Right ventricle myocardium inferior (tissue), 1 donor: ENCODE measurements at regions not wholly inside any gene's neighbourhood (a gene's known extent, or its start where the extent isn't known, plus 50 kb on each side); places are given as distances from the start of the nearest gene placed in this dataset.
A peak's percentile ranks its signal among the peaks of the same experiment; 100 is the strongest.
"Not testable (repeated sequence)": the region's sequence is repeated elsewhere in the genome, so short reads cannot be mapped to it uniquely, and the experiment has no call there.

Source experiments
- ATAC-seq: fragments of 200-7000 bp; cut with Tn5 transposase; one replicate; pipeline ENCODE4 v1.9.1; 2020; ENCODE audit warnings: mild to moderate bottlenecking, moderate library complexity
- DNase-seq: peaks from one replicate; pipeline ENCODE4 v3.0.0; 2021; ENCODE audit errors: missing footprints
- intact Hi-C: fragments of 100-400 bp; cut with DNase I; formaldehyde crosslinking; loops from one replicate; pipeline ENCODE4 v1.11.0; 2022
- donor health status: DM: no; HTN: yes; CAD: no; lungs with severe emphysema.

DNA sequence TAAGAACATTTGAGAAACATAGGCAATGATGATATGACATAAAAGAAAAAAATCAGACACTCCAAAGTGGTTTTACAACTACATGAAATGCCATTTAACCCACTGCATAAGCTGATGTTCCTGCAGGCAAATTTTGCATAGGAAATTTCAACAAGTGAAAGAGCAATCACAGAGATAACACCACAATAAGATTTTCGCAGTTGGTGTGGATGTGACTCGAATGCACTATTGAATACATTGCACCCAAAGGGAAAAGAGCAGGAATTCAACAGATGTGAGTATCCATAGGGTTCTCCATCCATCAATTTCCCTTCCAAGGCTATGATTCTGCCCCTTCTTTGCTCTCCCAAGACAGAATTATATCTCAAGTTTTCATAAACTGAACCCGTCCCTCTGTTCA is 456.1 kb downstream of the RAP2B start:
- intact Hi-C loops, result no loop called here
- no peak for ATAC-seq
- DNase-seq, result no peak

DNA sequence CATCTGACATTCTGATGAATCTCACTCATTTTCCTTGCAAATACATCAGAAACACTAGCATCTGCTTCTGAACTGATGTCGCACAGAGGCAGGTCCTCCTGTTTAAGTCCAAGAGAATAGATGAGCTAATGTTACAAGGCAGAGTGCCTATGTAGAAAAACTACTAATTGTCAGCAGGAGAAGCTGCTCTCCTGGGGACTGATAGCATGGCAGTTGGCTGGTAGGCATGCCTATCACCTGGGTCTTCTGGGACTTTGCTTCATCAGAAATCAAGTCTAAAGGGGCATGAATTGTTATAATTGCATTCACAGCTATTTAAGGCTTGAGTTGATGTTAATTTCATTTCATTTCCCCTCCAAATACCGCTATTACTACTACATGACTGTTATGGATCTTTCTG is 457.2 kb downstream of the RAP2B start:
- DNase-seq (no peak), ATAC-seq (no peak)
- intact Hi-C loops, result no loop called here

DNA sequence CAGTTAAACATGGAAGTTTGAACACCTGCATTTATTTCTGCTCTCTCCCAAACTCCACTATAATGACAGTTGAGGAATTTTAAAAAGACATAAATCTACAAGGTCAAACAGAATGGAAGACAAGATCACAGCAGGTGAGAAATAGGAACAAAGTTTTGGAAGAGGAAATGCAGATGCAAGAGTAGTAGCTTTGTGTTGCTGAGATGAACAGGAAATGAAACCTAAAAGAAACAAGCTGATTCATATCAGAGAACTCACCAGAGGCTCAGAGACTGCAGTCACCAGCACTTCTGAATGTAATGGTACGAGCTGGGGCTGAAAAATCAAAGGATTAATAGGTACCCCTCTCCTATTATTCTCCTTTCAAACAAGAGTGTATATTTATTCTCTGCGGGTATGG is 459.9 kb downstream of the RAP2B start:
- no peak for ATAC-seq
- no peak for DNase-seq
- intact Hi-C loops, result no loop called here

DNA sequence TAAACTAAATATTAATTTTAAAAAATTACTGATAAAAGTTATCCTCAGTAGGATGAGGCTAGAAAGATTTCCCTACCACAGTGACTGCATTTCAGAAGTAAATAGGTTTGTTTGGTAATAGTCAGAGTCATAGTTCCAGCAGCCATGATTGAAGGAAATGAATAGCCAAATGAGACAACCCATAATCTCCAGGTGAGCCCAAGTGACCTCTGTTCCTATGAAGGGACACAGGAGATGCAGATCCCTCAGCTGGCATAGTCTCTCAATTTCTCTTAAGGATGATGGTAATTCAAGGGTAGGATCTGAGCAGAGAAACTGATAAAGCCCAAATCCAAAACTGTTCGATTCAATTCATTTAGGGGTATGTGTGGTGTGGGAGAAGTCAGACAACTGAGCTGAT is 461.8 kb downstream of the RAP2B start:
- intact Hi-C loops, result no loop called here
- DNase-seq, result no peak
- no peak for ATAC-seq

DNA sequence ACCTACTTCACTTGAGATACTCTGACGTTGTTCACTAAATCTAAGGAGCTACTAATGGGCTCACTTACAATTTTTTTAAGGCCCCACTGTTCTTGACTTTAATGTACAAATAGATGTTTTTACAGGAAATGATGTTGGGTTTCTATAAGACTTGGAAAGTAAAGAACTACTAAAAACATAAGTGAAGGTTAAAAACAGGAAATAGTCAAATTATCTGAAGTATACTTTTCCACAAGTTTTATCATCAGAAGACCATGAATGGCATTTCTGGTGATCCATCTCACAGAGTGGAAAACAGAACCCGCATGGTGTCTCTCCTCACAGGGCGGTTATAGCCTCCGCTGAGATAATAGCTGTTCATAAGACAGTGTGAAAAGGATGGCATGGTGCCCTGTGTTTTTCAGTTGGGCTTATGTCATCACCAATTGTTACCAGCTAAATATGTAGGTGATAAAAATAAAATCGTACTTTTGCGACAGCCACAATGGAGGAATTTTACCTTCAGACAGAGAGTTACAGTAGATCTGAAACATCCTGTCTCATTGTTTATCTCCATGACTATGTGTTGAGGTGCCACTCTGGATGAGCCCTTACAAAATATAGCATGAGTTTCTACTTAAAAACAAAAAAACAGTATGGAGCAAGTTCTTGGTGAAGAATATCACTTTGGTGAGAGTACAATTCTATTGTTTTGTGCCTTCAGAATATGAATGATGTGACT is 462.4 kb downstream of the RAP2B start:
- intact Hi-C loops, result no loop called here
- ATAC-seq (no peak), DNase-seq (no peak)

DNA sequence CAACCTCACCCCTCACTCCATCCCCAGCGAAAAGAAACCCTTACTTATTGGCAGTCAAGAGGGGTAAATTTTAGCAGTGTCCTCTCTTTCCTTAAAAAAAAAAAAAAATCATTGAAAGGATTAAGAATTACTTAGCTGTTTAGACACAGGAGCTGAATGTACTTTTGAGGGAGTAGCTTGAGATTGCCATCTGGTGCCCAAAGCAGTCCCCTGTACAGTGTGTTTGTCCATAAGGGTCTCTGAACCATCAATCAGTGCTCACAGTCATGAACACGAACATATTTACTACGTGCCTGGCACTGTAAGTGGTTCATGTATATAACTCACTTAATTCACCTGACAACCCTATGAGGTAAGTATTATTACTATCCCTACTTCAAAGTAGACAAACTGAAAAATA is 463.5 kb downstream of the RAP2B start:
- DNase-seq (no peak), ATAC-seq (no peak)
- intact Hi-C loops, result no loop called here

DNA sequence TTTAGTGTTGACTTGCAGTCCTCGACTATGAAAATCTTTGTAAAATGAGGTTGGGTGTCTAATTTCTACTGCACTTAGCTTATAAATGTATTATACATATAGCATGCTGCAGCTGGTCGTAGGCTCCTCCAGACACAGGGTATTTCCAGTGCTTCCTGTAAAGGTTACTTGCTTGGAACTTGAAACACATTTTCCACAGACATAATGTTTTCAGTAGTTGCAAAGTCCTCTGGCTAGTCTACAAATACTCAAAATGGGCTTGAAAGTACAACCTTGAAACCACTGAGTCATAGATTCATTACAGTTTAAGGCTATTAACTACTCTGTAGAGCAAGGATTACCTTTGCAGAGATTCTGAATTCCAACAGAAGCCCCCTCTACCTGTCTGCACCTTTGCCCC is 464.1 kb downstream of the RAP2B start:
- intact Hi-C loops, result no loop called here
- DNase-seq (no peak), ATAC-seq (no peak)

DNA sequence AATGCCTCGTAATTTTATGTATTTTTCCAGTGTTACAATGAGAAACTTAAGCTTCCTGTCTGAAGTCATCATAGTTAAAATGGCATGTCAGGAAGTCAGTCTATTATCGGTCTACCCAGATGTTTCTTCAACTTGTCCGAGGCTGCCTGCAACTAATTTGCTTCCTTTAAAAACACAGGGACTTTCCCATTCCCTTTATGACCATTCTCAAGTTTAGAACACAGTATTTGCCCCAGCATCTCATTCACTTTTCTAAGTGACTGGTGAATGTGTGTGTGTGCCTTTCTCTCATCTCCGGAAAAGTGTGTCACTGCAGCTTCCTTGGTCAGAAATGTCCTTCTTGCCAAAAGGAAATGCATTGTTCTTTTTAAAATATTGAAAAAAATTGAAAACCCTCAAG is 466.6 kb downstream of the RAP2B start:
- no peak for DNase-seq
- no peak for ATAC-seq

DNA sequence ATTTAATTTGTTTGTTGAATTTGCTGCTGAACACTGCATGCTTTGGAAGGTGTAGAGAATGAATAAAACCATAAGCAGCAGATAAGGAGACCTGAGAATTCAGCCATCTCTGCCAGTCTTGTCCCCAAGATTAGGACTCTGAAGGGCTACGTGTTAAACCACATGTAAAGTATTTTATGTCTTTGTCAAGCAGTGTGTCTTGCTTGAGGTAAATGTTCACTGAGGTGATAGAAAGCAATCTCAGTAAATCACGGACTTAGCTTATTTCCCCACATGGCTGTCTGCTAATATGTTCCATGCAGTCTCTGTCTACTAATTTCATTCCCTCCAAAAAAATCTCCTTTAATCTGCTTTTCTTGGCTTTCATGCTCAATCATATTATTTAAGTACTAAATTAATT is 467.1 kb downstream of the RAP2B start:
- DNase-seq (no peak), ATAC-seq (no peak)
- intact Hi-C loops, result no loop called here

More for the DNA sequence above, 466.6 kb downstream of the RAP2B start:
- intact Hi-C loops, result no loop called here

DNA sequence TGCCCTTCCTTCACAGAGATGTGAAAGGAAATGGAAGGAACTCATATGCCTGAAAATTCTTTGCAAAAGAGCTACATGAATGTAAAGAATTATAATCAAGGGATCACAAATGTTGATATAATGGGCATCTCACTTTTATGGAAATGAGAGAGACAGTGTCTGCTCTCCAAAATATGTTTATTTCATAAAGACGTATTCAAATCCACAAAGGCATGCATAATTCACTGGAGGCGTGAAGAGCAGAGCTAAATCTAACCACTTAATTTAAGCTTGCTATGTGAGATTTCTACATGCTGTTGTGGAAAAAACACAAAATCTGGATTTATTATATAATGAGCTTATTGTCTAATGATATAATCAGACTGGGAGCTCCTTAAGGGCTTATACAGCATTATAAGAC is 469.1 kb downstream of the RAP2B start:
- DNase-seq (no peak), ATAC-seq (no peak)
- intact Hi-C loops, result no loop called here

DNA sequence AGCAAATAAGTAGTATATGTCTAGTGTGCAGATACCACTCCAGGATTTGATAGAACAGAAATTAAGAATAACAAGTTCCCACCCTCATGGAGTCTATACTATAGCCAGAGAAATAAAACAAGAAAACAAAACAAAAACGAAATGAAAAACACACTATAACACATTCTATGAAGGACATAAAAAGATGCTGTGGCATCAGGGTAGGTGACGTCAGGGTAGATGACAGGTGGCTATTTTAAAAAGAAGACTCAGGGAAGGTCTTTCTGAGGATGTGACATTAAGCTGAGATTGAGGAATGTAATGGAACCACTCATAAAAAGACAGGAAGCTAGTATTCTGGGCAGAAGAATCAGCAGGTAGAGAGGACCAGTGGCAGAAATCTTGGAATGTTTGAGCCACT is 469.6 kb downstream of the RAP2B start:
- intact Hi-C loops, result no loop called here
- ATAC-seq, result no peak

DNA sequence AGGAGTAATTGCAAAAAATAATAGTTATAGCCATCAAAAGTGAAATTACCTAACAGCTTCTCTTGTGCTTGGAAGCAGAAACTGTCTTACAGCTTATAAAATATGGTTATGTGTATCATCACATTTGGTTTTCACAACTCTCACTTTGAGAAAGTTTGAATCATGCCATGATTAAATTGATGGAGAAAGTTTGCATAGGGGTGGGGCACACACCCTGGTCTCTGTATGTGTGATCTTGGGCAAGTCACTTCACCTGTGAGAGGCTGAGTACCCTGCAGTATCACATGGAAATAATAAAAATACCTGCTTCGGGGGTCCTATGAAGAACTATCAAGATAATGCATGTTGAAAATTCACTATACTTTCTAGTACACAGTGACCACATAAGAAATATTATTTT is 471.4 kb downstream of the RAP2B start:
- no peak for DNase-seq
- intact Hi-C loops, result no loop called here
- no peak for ATAC-seq

More for the DNA sequence above, 469.6 kb downstream of the RAP2B start:
- no peak for DNase-seq

DNA sequence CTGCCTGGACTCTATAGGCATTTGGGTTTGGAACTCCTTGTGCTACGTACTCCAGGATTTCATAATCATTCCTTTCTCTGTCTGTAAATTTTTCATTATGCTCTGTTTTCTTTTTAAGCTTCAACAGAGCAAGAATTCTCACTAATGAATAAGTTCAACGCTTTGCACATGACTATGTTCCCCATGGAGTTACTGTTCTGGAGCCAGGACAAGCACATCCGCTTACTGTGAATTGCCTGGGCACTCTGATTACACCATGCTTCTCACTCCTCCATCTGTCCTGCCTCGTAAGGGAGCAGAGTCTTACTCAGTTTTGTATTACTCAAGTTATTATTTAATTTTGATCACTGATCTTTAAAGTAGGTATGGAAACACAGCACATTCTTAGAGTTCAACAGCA is 472.7 kb downstream of the RAP2B start:
- intact Hi-C loops, result no loop called here
- DNase-seq (no peak), ATAC-seq (no peak)

DNA sequence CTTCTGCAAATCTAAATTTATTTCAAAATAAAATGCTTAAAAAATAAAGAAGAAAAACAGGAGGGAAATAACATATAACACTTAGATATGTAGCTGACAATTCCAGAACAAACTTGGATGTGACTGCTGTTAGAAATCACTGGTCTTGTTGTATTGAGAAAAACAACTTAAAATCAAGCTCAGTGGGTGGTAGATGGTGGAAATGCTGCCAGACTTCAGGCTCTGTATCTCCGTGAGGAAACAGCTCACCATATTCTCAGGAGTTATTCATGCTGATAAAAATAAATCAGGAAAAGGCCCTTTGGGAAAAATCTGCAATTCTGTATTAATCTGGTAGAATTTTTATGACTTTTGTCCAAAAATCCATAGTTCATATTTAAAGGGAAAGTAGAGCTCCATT is 477.6 kb downstream of the RAP2B start:
- intact Hi-C loops, result no loop called here
- no peak for DNase-seq
- peak; percentile 60 for ATAC-seq

DNA sequence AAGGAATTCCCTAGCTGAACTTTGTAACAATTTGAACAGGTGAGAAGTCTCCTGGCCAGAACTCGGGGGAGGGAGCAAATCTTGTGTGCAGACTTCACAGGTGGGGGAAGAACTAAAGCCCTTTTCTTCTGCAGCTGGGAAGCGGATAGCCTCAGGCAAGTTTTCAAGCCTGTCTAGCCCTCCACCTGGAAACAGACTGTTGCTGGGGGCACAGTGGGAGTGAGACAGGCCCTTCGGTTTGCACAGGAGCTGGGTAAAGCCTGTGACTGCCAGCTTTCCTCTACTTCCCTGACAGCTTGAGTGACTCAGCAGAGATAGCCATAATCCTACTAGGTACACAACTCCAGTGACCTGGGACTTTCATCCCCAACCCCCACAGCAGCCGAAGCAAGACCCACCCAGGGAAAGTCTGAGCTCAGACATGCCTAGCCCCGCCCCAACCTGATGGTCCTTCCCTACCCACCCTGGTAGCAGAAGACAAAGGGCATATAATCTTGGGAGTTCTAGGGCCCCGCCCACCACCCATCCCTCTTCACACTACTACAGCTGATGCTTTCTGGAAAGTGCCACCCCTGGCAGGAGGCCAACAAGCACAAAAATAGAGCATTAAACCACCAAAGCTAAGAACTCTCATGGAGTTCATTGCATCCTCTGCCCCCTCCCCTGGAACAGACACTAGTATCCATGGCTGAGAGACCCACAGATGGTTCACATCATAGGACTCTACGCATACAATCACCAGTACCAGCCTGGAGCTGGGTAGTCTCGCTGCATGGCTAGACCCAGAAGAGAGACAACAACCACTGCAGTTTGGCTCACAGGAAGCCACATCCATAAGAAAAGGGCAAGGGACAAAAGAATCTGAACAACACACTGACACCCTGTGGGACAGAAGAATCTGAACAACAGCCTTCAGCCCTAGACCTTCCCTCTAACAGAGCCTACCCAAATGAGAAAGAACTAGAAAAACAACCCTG is 479.0 kb downstream of the RAP2B start:
- ATAC-seq (no peak), DNase-seq (peak; percentile 59)
- intact Hi-C loops, result no loop called here

DNA sequence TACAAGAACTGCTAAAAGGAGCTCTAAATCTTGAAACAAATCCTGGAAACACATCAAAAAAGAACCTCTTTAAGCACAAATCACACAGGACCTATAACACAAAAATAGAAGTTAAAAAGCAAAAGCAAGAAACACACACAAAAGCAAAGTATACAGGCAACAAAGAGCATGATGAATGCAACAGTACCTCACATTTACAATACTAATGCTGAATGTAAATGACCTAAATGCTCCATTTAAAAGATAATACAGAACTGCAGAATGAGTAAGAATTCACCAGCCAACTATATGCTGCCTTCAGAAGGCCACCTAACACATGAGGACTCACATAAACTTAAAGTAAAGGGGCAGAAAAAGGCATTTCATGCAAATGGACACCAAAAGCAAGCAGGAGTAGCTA is 478.6 kb upstream of the ARHGEF26 start:
- intact Hi-C loops, DNase-seq, ATAC-seq: not testable (repeated sequence)

DNA sequence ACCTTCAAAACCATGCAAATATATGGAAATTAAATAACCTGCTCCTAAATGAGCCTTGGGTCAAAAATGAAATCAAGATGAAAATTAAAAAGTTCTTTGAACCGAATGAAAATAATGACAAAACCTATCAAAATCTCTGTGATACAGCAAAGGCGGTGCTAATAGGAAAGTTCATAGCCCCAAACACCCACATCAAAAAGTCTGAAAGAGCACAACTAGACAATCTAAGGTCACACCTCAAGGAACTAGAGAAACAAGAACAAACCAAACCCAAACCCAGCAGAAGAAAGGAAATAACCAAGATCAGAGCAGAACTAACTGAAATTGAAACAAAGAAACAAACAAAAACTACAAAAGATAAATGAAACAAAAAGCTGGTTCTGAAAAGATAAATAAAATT is 477.7 kb upstream of the ARHGEF26 start:
- DNase-seq, intact Hi-C loops, ATAC-seq: not testable (repeated sequence)

DNA sequence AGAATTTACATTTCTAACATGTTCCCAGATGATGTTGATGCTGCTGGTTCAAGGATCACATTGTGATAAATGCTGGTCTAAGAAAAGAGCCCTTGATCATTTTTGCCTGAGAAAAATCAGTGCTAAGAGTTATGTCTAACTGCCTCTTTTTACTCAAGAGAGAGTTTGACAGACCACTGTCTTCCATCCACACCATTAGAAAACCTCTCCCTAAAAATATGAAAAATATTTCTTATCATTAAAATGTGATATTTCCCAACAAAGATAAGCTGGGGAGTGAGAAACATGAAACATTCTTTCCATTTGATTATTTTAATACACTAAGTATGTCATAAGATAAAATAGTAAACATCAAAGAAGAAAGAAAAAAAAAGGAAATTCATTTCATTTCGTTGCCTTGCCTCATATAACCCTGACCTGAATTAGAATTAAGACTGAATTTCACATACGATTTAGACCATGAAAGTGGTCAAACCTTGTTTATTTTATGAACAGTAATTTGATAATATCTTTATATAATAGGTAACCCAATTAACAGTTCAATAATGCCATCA is 471.8 kb upstream of the ARHGEF26 start:
- intact Hi-C loops, result no loop called here
- no peak for DNase-seq
- ATAC-seq, result no peak

DNA sequence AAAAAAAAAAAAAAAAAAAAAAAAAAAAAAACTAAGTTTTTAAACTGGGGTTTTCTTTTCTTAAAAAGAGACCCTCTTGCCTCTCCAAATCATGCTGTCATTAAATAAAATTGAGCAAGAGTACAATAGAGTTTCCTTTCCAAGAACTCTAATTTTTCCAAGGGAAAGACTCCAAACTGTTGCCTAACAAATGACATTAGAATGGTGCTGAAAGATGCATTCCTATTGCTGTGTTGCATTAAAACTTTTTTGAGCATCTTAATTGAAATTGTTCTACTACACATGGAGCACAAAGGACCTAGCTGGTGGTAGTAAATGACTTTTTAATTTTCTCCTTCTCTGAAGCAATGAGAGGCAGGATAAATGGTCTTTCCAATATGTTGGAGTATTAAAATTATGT is 469.1 kb upstream of the ARHGEF26 start:
- ATAC-seq, result peak; percentile 62
- intact Hi-C loops, result no loop called here
- DNase-seq, result no peak

DNA sequence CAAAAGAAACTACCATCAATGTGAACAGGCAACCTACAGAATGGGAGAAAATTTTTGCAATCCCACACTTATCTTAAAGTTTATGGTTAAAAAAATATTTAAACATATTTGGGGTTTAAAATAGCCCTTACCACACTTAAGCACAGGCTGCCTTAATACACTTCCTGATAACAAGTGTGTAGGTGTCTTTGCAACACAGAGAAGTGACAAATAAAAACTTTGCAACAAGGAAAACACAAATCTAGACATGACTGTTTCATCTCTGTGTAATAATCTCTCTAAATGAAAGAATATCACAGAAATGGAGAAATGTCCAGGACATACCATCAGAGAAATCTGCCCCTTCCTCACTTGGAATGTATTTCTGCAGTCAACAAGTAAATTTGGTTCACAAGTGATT is 464.1 kb upstream of the ARHGEF26 start:
- intact Hi-C loops, result no loop called here
- DNase-seq (no peak), ATAC-seq (no peak)
